ENCODE measurements at regions not wholly inside any gene's neighbourhood (a gene's known extent, or its start where the extent isn't known, plus 50 kb on each side); places are given as distances from the start of the nearest gene placed in this dataset.
"Not testable (repeated sequence)": the region's sequence is repeated elsewhere in the genome, so short reads cannot be mapped to it uniquely, and the experiment has no call there.

DNA sequence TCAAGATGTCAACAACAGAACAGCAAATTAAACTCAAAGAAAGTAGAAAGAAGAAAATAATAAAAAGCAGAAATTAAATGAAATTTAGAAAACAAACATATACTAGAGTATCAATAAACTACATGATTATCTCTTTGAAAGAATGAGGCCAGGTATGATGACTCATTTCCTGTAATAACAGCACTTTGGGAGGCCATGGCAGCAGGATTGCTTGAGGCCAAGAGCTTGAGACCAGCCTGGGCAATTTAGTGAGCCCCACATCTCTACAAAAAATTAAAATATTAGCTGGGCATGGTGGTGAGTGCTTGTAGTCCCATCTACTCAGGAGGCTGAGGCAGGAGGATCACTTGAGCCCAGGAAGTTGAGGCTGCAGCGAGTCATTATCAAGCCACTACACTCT lies 232.5 kb downstream of the RAB11FIP4 start:
- ATAC-seq (ENCODE audit: low FRiP score) (no peak), DNase-seq (ENCODE audit: low spot score) (no peak)
- TF ChIP-seq, protein P1, sequence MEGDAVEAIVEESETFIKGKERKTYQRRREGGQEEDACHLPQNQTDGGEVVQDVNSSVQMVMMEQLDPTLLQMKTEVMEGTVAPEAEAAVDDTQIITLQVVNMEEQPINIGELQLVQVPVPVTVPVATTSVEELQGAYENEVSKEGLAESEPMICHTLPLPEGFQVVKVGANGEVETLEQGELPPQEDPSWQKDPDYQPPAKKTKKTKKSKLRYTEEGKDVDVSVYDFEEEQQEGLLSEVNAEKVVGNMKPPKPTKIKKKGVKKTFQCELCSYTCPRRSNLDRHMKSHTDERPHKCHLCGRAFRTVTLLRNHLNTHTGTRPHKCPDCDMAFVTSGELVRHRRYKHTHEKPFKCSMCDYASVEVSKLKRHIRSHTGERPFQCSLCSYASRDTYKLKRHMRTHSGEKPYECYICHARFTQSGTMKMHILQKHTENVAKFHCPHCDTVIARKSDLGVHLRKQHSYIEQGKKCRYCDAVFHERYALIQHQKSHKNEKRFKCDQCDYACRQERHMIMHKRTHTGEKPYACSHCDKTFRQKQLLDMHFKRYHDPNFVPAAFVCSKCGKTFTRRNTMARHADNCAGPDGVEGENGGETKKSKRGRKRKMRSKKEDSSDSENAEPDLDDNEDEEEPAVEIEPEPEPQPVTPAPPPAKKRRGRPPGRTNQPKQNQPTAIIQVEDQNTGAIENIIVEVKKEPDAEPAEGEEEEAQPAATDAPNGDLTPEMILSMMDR (IDR thresholded peaks at IDR 0.05), result no peak

- TF ChIP-seq, protein P1 (IDR thresholded peaks at IDR 0.05), result no peak
- no peak for DNase-seq (ENCODE audit: low spot score)
- ATAC-seq (ENCODE audit: low FRiP score), result no peak
Measured at GRCh38 chr17:31622500-31622899, 231.0 kb downstream of the RAB11FIP4 start.

DNA sequence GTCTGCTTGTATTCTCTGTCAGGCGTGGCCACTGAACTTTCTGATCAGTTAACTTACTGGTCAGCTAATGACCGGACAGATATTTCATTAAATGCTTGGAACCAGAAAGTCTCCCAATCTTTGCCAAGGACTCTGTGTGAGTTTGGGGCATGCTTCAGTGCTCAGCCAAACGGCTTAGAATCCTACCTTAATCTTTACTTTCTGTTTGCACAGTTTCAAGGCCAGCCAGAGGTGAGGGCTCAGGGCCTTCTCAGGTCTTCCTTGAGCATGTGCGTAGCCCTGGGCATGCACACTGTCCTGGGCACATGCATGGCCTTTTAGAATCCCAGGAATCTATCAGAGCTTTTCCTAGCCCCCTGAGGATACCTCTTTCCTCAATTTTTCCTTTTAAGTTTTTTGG lies 230.1 kb downstream of the RAB11FIP4 start:
- no peak for ATAC-seq (ENCODE audit: low FRiP score)
- TF ChIP-seq, protein P1 (IDR thresholded peaks at IDR 0.05), result no peak
- no peak for DNase-seq (ENCODE audit: low spot score)

DNA sequence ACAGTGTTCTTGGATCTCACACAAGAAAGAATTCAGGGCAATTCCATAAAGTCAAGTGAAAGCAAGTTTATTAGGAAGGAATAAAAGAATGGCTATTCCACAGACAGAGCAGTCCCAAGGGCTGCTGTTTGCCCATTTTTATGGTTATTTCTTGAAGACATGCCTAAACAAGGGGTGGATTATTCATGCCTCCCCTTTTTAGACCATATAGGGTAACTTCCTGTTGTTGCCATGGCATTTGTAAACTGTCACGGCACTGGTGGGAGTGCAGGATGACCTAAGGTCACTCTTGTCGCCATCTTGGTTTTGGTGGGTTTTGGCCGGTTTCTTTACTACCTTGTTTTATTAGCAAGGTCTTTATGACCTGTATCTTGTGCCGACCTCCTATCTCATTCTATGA lies 219.6 kb downstream of the RAB11FIP4 start:
- DNase-seq (ENCODE audit: low spot score); ATAC-seq (ENCODE audit: low FRiP score): not testable (repeated sequence)

DNA sequence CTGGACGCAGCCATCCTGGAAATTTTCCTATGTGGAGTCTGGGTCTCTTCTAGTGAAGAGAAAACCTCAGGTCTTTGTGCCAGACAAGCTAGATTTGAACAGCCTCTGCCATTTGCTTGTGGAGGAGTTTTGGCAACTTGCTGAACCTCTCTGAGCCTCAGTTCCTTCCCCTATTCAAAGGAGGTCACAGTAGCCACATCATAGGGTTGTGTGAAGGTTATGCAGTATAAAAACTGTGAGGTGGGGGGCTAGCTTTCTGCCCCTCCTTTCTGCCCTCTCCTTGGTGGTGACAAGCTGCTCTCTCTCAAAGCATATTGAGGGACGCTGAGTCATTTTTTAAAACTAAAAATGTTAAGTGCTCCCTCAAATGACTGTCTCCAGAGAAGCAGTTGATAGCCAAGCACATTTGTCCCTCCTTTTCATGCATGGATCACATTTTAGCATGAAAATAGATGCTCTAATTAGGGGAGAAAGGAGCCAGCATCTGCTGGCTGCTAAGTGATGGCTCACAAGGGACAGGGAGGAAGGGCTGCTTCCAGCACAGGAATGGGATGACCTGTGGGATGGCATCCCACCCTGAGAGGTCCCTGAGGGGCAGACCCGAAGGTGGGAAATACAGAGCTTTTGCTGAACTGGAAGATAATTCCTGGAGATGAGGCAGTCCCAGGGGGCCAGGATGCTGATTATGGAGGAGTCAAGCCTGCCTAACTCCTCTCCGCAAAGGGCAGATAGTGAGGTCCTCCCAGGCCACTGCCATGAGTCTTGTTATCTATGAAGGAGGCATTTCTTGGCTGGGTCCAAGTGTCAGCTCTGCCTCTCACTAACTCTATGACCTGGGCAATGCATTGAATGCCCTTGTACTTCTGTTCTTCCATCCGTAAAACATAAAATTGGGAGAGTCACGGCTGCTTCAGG lies 218.8 kb downstream of the RAB11FIP4 start:
- TF ChIP-seq, protein P1 (IDR thresholded peaks at IDR 0.05), result no peak
- no peak for DNase-seq (ENCODE audit: low spot score)
- ATAC-seq (ENCODE audit: low FRiP score), result no peak

DNA sequence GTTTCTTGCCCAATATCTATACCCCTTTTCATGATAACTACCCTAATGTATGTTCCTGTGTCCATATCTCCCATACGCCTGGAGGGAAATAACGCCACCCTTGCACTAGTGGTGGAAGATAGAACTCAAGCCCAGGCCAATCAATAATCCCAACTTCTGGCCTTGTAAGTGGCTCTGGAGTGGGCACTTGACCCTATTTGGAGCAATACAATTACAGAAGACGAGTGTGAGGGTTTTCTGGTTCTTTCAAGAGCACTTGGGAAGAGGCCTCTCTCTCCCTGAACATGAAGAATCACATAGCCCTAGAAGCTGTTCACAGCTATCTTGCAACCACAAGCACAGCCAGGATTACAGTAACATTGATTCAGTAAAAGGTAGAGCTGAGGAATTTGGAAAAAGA lies 217.9 kb downstream of the RAB11FIP4 start:
- TF ChIP-seq, protein P1 (IDR thresholded peaks at IDR 0.05), result no peak
- no peak for ATAC-seq (ENCODE audit: low FRiP score)
- no peak for DNase-seq (ENCODE audit: low spot score)

DNA sequence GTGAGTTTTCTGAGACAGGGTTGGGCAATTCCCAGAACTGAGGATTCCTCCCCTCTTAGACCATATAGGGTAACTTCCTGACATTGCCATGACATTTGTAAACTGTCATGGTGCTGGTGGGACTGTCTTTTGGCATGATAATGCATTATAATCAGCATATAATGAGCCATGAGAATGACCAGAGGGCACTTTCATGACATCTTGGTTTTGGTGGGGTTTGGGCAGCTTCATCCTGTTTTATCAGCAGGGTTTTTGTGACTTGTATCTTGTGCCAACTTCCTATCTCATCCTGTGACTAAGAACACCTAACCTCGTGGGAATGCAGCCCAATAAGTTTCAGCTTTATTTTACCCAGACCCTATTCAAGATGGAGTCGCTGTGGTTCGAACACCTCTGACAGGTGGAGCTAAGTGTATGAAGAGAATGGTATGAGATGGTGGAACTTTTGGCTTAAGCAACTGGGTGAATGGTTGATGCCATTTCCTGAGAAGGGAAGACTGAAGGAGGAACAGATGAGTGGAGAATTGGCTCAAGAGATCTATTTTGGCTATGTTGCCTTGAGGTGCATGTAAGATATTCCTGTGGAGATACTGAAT lies 217.3 kb downstream of the RAB11FIP4 start:
- no peak for ATAC-seq (ENCODE audit: low FRiP score)
- TF ChIP-seq, protein P1 (IDR thresholded peaks at IDR 0.05), result no peak
- no peak for DNase-seq (ENCODE audit: low spot score)

All from omental fat pad (tissue), 3 donors.